ENCODE measurements at regions not wholly inside any gene's neighbourhood (a gene's known extent, or its start where the extent isn't known, plus 50 kb on each side); places are given as distances from the start of the nearest gene placed in this dataset.

DNA sequence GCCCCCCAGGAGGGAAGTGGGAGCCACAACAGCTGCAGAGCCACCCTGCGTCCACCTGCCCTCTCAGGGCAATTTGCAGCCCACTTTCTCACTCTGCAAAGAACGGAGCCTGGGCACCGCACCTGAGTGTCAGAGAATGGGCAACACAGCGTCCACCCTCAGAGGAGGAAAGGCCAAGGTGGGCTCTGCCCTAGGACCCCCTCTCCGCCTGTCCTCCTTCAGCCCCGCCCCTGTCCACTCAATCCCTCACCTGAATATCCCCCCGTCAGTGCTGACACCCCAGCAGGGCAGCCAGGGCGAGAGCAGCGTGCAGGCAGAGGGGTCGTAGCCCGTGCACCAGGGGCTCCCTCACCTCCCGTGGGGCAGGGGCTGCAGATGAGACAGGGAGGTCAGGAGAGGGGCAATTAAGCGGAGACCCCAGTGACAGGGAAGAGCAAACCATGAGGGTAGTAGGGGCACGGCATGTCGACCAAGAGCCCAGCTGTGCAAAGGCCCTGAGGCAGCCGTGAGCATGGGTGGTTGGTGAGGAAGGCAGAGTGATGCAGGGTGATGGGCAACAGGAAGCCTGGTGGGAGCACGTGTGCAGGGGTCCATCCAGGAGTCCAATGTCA lies 140.3 kb downstream of the OLFM1 start:
- TF ChIP-seq, protein P1, sequence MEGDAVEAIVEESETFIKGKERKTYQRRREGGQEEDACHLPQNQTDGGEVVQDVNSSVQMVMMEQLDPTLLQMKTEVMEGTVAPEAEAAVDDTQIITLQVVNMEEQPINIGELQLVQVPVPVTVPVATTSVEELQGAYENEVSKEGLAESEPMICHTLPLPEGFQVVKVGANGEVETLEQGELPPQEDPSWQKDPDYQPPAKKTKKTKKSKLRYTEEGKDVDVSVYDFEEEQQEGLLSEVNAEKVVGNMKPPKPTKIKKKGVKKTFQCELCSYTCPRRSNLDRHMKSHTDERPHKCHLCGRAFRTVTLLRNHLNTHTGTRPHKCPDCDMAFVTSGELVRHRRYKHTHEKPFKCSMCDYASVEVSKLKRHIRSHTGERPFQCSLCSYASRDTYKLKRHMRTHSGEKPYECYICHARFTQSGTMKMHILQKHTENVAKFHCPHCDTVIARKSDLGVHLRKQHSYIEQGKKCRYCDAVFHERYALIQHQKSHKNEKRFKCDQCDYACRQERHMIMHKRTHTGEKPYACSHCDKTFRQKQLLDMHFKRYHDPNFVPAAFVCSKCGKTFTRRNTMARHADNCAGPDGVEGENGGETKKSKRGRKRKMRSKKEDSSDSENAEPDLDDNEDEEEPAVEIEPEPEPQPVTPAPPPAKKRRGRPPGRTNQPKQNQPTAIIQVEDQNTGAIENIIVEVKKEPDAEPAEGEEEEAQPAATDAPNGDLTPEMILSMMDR (IDR thresholded peaks at IDR 0.05): no peak
- no peak for TF ChIP-seq POLR2AphosphoS5 (IDR thresholded peaks at IDR 0.05)

All from stomach (tissue), 4 donors.